Thoracic aorta (tissue), 2 donors: ENCODE measurements at regions not wholly inside any gene's neighbourhood (a gene's known extent, or its start where the extent isn't known, plus 50 kb on each side); places are given as distances from the start of the nearest gene placed in this dataset.

Experiments used
- ATAC-seq: fragments of 150-250 bp; one replicate; pipeline ENCODE4 v1.8.0; 2017; ENCODE audit warnings: low read depth; ENCODE audit not compliant: insufficient number of reproducible peaks, low FRiP score
- DNase-seq: peaks from one replicate; pipeline ENCODE4 v3.0.0-alpha.2; 2020; ENCODE audit warnings: low spot score
- H3K27ac ChIP-seq, 2 donors: fragments of 200-600 bp; sonication (generic); 1 replicate in 1 of 2; 2 replicates in 1 of 2; pipeline ENCODE4 v1.5.1; 2016; ENCODE audit warnings: mild to moderate bottlenecking in 2 of 2, moderate library complexity in 2 of 2
- H3K27me3 ChIP-seq: fragments of 200-600 bp; sonication (generic); replicated peaks from 2 replicates; pipeline ENCODE4 v1.6.0; 2016; ENCODE audit warnings: mild to moderate bottlenecking; ENCODE audit not compliant: insufficient read depth
- H3K36me3 ChIP-seq: fragments of 200-600 bp; sonication (generic); one replicate; pipeline ENCODE4 v1.5.1; 2016
- H3K4me1 ChIP-seq, 2 donors: fragments of 200-600 bp; sonication (generic); 1 replicate in 1 of 2; 2 replicates in 1 of 2; pipeline versions ENCODE4 v1.5.1 to v1.6.0; 2016; ENCODE audit warnings: low read depth in 2 of 2, mild to moderate bottlenecking in 1 of 2; ENCODE audit not compliant: control insufficient read depth in 1 of 2
- H3K4me3 ChIP-seq: fragments of 200-600 bp; sonication (generic); 2 replicates; pipeline ENCODE4 v1.5.1; 2016; ENCODE audit warnings: mild to moderate bottlenecking
- H3K9me3 ChIP-seq: fragments of 200-600 bp; sonication (generic); 2 replicates; pipeline ENCODE4 v1.5.1; 2016
- TF ChIP-seq, protein P1 (sequence below): fragments of 200-600 bp; sonication (generic); IDR thresholded peaks from one replicate; pipeline ENCODE4 v1.5.1; 2019; ENCODE audit warnings: antibody characterized with exemption

DNA sequence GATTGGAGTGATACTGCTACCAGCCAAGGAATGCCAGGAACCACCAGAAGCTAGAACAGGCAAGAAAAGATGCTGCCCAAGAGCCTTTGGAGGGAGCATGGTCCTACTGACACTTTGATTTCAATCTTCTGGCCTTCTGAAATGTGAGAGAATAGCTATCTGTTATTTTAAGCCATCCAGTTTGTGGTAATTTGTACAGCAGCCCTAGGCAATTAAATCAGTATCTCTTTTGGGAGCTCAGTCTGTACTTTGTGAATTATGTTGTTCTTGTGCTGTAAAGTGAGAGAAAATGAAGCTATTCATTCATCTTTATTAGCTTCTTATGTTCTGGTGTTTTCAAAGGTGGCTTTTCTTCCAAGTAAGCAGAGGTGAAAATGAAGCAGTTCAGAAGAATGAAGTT is 381.3 kb downstream of the PDCD6IP start:
- Histone ChIP-seq H3K27ac (no peak overlapping the region), H3K9me3 (no peaks in the 10 kb centered on the region), H3K4me1 (no peaks in the 10 kb centered on the region), H3K4me3 (no peak overlapping the region), H3K36me3 (no peaks in the 10 kb centered on the region), H3K27me3 (no peaks in the 10 kb centered on the region)
- ATAC-seq (no peak), DNase-seq (no peak)
- TF ChIP-seq, protein P1, sequence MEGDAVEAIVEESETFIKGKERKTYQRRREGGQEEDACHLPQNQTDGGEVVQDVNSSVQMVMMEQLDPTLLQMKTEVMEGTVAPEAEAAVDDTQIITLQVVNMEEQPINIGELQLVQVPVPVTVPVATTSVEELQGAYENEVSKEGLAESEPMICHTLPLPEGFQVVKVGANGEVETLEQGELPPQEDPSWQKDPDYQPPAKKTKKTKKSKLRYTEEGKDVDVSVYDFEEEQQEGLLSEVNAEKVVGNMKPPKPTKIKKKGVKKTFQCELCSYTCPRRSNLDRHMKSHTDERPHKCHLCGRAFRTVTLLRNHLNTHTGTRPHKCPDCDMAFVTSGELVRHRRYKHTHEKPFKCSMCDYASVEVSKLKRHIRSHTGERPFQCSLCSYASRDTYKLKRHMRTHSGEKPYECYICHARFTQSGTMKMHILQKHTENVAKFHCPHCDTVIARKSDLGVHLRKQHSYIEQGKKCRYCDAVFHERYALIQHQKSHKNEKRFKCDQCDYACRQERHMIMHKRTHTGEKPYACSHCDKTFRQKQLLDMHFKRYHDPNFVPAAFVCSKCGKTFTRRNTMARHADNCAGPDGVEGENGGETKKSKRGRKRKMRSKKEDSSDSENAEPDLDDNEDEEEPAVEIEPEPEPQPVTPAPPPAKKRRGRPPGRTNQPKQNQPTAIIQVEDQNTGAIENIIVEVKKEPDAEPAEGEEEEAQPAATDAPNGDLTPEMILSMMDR, result no peak

DNA sequence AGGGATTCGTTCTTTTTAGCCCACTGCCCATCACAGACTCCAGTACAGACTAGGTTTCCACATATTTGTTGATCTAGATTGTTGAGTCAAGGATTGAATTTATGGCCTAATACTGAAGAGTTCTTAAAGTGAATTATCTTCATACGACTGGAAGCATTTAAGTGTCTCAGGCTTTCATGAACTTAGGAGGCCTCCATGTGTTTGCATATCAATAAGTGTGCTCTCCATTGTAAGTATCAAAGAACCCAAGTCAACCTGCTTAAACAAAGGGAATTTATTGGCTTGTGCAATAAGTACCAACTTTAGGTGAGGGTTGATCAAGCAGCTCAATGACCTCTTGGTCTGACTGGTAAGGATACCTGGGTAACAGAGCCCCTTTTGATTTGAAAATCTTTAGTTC is 382.1 kb downstream of the PDCD6IP start:
- ATAC-seq (no peak), DNase-seq (no peak)
- no peaks in the 10 kb centered on the region for H3K4me1 ChIP-seq
- no peaks in the 10 kb centered on the region for H3K9me3 ChIP-seq
- H3K27ac ChIP-seq, result no peak overlapping the region
- TF ChIP-seq, protein P1, result no peak
- H3K4me3 ChIP-seq, result no peak overlapping the region
- no peaks in the 10 kb centered on the region for H3K27me3 ChIP-seq
- H3K36me3 ChIP-seq, result no peaks in the 10 kb centered on the region

DNA sequence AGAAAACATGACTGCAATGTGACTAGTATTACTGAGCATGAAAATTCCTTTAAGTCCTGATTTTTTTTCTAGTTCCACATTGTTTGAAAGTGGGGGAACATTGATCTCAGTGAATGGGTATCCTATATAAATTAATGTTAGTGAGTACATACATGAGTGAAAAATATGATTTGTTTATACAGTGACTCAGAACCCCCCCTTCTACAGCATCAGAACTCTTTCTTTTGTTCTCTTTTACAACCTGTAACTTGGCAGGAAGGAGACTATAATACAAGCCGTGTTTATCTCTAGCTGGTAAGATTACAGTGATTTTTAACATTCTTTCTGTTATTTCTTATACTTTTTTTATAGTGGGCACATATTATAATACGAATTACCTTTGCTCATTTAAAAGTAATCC is 384.7 kb downstream of the PDCD6IP start:
- Histone ChIP-seq H3K4me1 (no peaks in the 10 kb centered on the region), H3K4me3 (no peak overlapping the region), H3K27ac (no peak overlapping the region), H3K27me3 (no peaks in the 10 kb centered on the region), H3K9me3 (no peaks in the 10 kb centered on the region), H3K36me3 (no peaks in the 10 kb centered on the region)
- TF ChIP-seq, protein P1, result no peak
- ATAC-seq, result no peak
- no peak for DNase-seq

DNA sequence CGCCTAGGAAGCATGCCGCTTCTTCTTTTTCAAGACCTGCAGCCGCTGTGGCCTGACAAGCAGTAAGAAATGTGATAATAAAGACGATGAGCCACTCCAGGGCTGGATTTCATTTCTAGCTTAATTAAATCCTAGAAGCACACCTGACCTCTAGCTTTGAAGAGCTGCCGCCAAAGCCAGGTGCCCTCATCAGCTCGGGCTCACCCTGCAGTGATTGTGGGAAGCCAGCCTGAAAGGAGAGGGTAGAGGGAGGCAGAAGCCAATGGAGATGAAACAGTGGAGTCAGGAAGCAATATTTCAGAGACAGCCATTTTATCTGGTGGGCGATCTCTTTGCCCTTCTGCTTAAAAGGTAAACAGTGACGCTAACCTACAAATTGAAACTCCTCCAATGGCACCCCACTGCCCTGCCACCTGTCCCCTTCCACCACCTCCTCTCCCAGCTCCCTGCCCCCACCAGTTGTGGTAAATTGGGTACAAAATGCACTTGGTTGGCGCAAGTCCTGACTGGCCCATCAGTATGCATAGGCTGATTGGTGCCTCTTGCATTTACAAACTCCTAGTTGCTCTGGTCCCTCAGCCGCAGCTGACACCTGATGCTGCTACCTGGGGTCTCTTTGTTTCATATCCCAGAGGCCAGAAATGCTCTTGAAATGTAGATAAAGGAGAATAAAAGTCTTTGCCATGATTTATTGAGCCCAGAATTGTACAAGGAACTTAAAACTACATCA is 385.3 kb downstream of the PDCD6IP start:
- DNase-seq, result no peak
- no peaks in the 10 kb centered on the region for H3K4me1 ChIP-seq
- H3K4me3 ChIP-seq, result no peak overlapping the region
- no peak for ATAC-seq
- no peak overlapping the region for H3K27ac ChIP-seq
- H3K27me3 ChIP-seq, result no peaks in the 10 kb centered on the region
- no peaks in the 10 kb centered on the region for H3K9me3 ChIP-seq
- TF ChIP-seq, protein P1, result no peak
- no peaks in the 10 kb centered on the region for H3K36me3 ChIP-seq

DNA sequence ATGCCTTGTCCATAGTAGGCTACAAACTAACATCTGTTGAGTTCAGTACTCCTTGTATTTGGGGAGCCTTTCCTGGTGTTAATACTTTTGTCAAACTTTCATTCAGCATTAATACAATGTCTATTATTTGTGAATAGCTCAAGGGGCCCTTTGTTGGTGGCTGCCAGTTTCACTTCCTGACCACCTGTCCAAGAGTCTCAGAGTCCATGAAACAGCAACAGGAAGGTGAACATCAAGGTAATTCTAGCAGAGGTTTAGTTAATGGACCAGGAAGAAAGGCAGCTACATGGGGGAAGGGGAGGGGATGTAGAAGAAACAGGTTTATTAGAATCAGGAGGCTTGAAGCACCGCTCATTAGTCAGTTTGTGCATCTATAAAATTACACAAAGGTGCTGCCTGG is 386.9 kb downstream of the PDCD6IP start:
- no peak for ATAC-seq
- H3K27me3 ChIP-seq, result no peaks in the 10 kb centered on the region
- H3K4me1 ChIP-seq, result no peaks in the 10 kb centered on the region
- no peak overlapping the region for H3K27ac ChIP-seq
- no peak overlapping the region for H3K4me3 ChIP-seq
- no peaks in the 10 kb centered on the region for H3K36me3 ChIP-seq
- no peak for DNase-seq
- no peaks in the 10 kb centered on the region for H3K9me3 ChIP-seq
- TF ChIP-seq, protein P1, result no peak
